Astrocyte (in vitro differentiated cells and primary cell): ENCODE measurements at regions not wholly inside any gene's neighbourhood (a gene's known extent, or its start where the extent isn't known, plus 50 kb on each side); places are given as distances from the start of the nearest gene placed in this dataset.

Experiments
- DNase-seq: peaks from one replicate; pipeline ENCODE4 v3.0.0-alpha.2; 2010; ENCODE audit warnings: low read depth
- FAIRE-seq: peaks from 2 replicates; lab custom pipeline; 2011; peaks lifted over from hg19 to GRCh38; lab: Jason Lieb, UNC
- H2AFZ ChIP-seq: 2 replicates; pipeline ENCODE4 v1.6.0; 2012; ENCODE audit warnings: low read depth, low read length, inconsistent platforms
- H3K27ac ChIP-seq: 2 replicates; pipeline ENCODE4 v1.5.1; 2011; ENCODE audit warnings: low read depth, low read length, inconsistent platforms
- H3K27me3 ChIP-seq: 2 replicates; pipeline ENCODE4 v1.6.0; 2011; ENCODE audit warnings: low read length, inconsistent platforms; ENCODE audit not compliant: insufficient read depth
- H3K36me3 ChIP-seq: 2 replicates; pipeline ENCODE4 v1.5.1; 2011; ENCODE audit warnings: low read length, inconsistent platforms; ENCODE audit not compliant: insufficient read depth
- H3K4me1 ChIP-seq: 2 replicates; pipeline ENCODE4 v1.5.1; 2011; ENCODE audit warnings: low read length, inconsistent platforms; ENCODE audit not compliant: insufficient read depth
- H3K4me2 ChIP-seq: 2 replicates; pipeline ENCODE4 v1.6.0; 2012; ENCODE audit warnings: low read length, inconsistent platforms
- H3K4me3 ChIP-seq: 2 replicates; pipeline ENCODE4 v1.5.1; 2011; ENCODE audit warnings: low read depth, mild to moderate bottlenecking, low read length, inconsistent platforms; ENCODE audit not compliant: insufficient read depth
- H3K79me2 ChIP-seq: 2 replicates; pipeline ENCODE4 v1.6.0; 2012; ENCODE audit warnings: mild to moderate bottlenecking, low read length, inconsistent platforms; ENCODE audit not compliant: insufficient read depth
- H3K9ac ChIP-seq: 2 replicates; pipeline ENCODE4 v1.6.0; 2012; ENCODE audit warnings: mild to moderate bottlenecking, low read length, inconsistent platforms
- H3K9me3 ChIP-seq: 2 replicates; pipeline ENCODE4 v1.5.1; 2012; ENCODE audit warnings: low read depth, mild to moderate bottlenecking, low read length, inconsistent platforms; ENCODE audit not compliant: insufficient read depth
- H4K20me1 ChIP-seq: 2 replicates; pipeline ENCODE4 v1.6.0; 2012; ENCODE audit warnings: low read length, inconsistent platforms; ENCODE audit not compliant: insufficient read depth
- H3K27ac Mint-ChIP-seq: one replicate; pipeline ENCODE4 v1.8.0; 2021; ENCODE audit warnings: mild to moderate bottlenecking, mixed read lengths; ENCODE audit not compliant: unreplicated experiment
- H3K27me3 Mint-ChIP-seq: one replicate; pipeline ENCODE4 v1.8.0; 2021; ENCODE audit warnings: low read depth, mixed read lengths; ENCODE audit not compliant: unreplicated experiment
- H3K36me3 Mint-ChIP-seq: one replicate; pipeline ENCODE4 v1.8.0; 2021; ENCODE audit warnings: low read depth, mixed read lengths; ENCODE audit not compliant: unreplicated experiment
- H3K4me1 Mint-ChIP-seq: one replicate; pipeline ENCODE4 v1.8.0; 2021; ENCODE audit warnings: low read depth, mixed read lengths; ENCODE audit not compliant: unreplicated experiment
- H3K4me3 Mint-ChIP-seq: one replicate; pipeline ENCODE4 v1.8.0; 2021; ENCODE audit warnings: mild to moderate bottlenecking, moderate library complexity, mixed read lengths; ENCODE audit not compliant: unreplicated experiment
- H3K9me3 Mint-ChIP-seq: one replicate; pipeline ENCODE4 v1.8.0; 2021; ENCODE audit warnings: mild to moderate bottlenecking, mixed read lengths; ENCODE audit not compliant: unreplicated experiment
- CTCF ChIP-seq: IDR thresholded peaks from 2 replicates; pipeline ENCODE4 v1.5.1; 2011; ENCODE audit warnings: low read depth, mild to moderate bottlenecking, inconsistent platforms, low read length, moderate library complexity; ENCODE audit not compliant: insufficient read depth
- EZH2 ChIP-seq: IDR thresholded peaks from 2 replicates; pipeline ENCODE4 v1.6.1; 2012; ENCODE audit warnings: mild to moderate bottlenecking, low read length, inconsistent platforms; ENCODE audit not compliant: insufficient read depth

- no peaks in the 10 kb centered on the region for H3K9me3 ChIP-seq
- H3K27me3 Mint-ChIP-seq, result peaks cover 15% of the 10 kb centered on the region
- H3K36me3 Mint-ChIP-seq, result no peaks in the 10 kb centered on the region
- H3K9me3 Mint-ChIP-seq, result no peaks in the 10 kb centered on the region
- H3K4me1 Mint-ChIP-seq, result peaks cover 8% of the 10 kb centered on the region
- no peak overlapping the region for H2AFZ ChIP-seq
- H3K4me2 ChIP-seq, result no peak overlapping the region
- no peaks in the 10 kb centered on the region for H3K79me2 ChIP-seq
- no peaks in the 10 kb centered on the region for H3K27me3 ChIP-seq
- H3K4me3 ChIP-seq, result no peak overlapping the region
- H3K27ac Mint-ChIP-seq, result no peak overlapping the region
- DNase-seq (no peak), FAIRE-seq (no peak)
- no peak overlapping the region for H3K4me3 Mint-ChIP-seq
- no peaks in the 10 kb centered on the region for H4K20me1 ChIP-seq
- TF ChIP-seq CTCF (no peak), EZH2 (no peak)
- H3K27ac ChIP-seq, result no peak overlapping the region
- no peaks in the 10 kb centered on the region for H3K4me1 ChIP-seq
- H3K9ac ChIP-seq, result no peak overlapping the region
- no peaks in the 10 kb centered on the region for H3K36me3 ChIP-seq
Observed at GRCh38 chr4:186002853-186003252, 66.1 kb upstream of the TLR3 start.

GRCh38 chr4:186003746-186004145, 65.2 kb upstream of the TLR3 start:
- Histone ChIP-seq H3K4me1 (no peaks in the 10 kb centered on the region), H3K4me2 (no peak overlapping the region), H3K27me3 (no peaks in the 10 kb centered on the region), H3K9ac (no peak overlapping the region), H3K4me3 (no peak overlapping the region), H4K20me1 (no peaks in the 10 kb centered on the region), H3K79me2 (no peaks in the 10 kb centered on the region), H3K9me3 (no peaks in the 10 kb centered on the region), H3K27ac (no peak overlapping the region), H2AFZ (no peak overlapping the region), H3K36me3 (no peaks in the 10 kb centered on the region)
- DNase-seq, result no peak
- no peak overlapping the region for H3K4me3 Mint-ChIP-seq
- no peaks in the 10 kb centered on the region for H3K36me3 Mint-ChIP-seq
- no peak overlapping the region for H3K27ac Mint-ChIP-seq
- peaks cover 15% of the 10 kb centered on the region for H3K27me3 Mint-ChIP-seq
- H3K9me3 Mint-ChIP-seq, result no peaks in the 10 kb centered on the region
- no peak for FAIRE-seq
- peaks cover 8% of the 10 kb centered on the region for H3K4me1 Mint-ChIP-seq
- no peak for TF ChIP-seq CTCF
- no peak for TF ChIP-seq EZH2

GRCh38 chr4:186008057-186008456, 60.9 kb upstream of the TLR3 start:
- TF ChIP-seq CTCF, result no peak
- TF ChIP-seq EZH2, result no peak
- Histone ChIP-seq H3K9me3 (no peaks in the 10 kb centered on the region), H3K36me3 (no peaks in the 10 kb centered on the region), H3K4me1 (no peaks in the 10 kb centered on the region), H3K27me3 (no peaks in the 10 kb centered on the region), H3K9ac (no peak overlapping the region), H4K20me1 (no peaks in the 10 kb centered on the region), H3K79me2 (no peaks in the 10 kb centered on the region), H3K4me2 (no peak overlapping the region), H3K27ac (no peak overlapping the region), H3K4me3 (no peak overlapping the region), H2AFZ (no peak overlapping the region)
- H3K9me3 Mint-ChIP-seq, result no peaks in the 10 kb centered on the region
- H3K27ac Mint-ChIP-seq, result no peak overlapping the region
- H3K4me1 Mint-ChIP-seq, result peaks cover 8% of the 10 kb centered on the region
- H3K27me3 Mint-ChIP-seq, result peaks cover 1% of the 10 kb centered on the region
- no peak overlapping the region for H3K4me3 Mint-ChIP-seq
- no peak for DNase-seq
- no peak for FAIRE-seq
- no peaks in the 10 kb centered on the region for H3K36me3 Mint-ChIP-seq
